Lung (tissue), 11 donors: ENCODE measurements at regions not wholly inside any gene's neighbourhood (a gene's known extent, or its start where the extent isn't known, plus 50 kb on each side); places are given as distances from the start of the nearest gene placed in this dataset.

Experiments
- ATAC-seq: fragments of 200-7000 bp; cut with Tn5 transposase; one replicate; pipeline ENCODE4 v1.9.1; 2020; ENCODE audit warnings: moderate number of reproducible peaks; ENCODE audit not compliant: insufficient read depth, low FRiP score
- DNase-seq, 3 donors: peaks; one replicate each; pipeline ENCODE4 v3.0.0-alpha.2; 2013 to 2017
- H3K27ac ChIP-seq, 2 donors: one replicate each; pipeline ENCODE4 v1.5.1; 2013; ENCODE audit warnings: mild to moderate bottlenecking in 2 of 2, moderate library complexity in 2 of 2, control low read depth in 1 of 2, inconsistent platforms in 1 of 2, low read depth in 1 of 2, low read length in 1 of 2
- H3K27me3 ChIP-seq, 3 donors: one replicate each; pipeline ENCODE4 v1.5.1; 2013; ENCODE audit warnings: low read length in 2 of 3; ENCODE audit not compliant: control insufficient read depth in 3 of 3, insufficient read depth in 3 of 3
- H3K36me3 ChIP-seq, 4 donors: one replicate each; pipeline ENCODE4 v1.5.1; 2013; ENCODE audit warnings: low read length in 4 of 4, mild to moderate bottlenecking in 1 of 4, moderate library complexity in 1 of 4; ENCODE audit not compliant: control insufficient read depth in 4 of 4, insufficient read depth in 4 of 4
- H3K4me1 ChIP-seq, 5 donors: one replicate each; pipeline ENCODE4 v1.5.1; 2013; ENCODE audit warnings: low read length in 5 of 5, mild to moderate bottlenecking in 2 of 5, moderate library complexity in 1 of 5; ENCODE audit not compliant: control insufficient read depth in 5 of 5, insufficient read depth in 5 of 5
- H3K4me3 ChIP-seq: one replicate; pipeline ENCODE4 v1.5.1; 2013; ENCODE audit warnings: mild to moderate bottlenecking, control low read depth, moderate library complexity
- H3K9ac ChIP-seq, 2 donors: one replicate each; pipeline ENCODE4 v1.5.1; 2013; ENCODE audit warnings: low read length in 2 of 2, control low read depth in 1 of 2; ENCODE audit not compliant: insufficient read depth in 1 of 2
- H3K9me3 ChIP-seq, 4 donors: one replicate each; pipeline ENCODE4 v1.5.1; 2013; ENCODE audit warnings: low read length in 3 of 4, mild to moderate bottlenecking in 1 of 4, moderate library complexity in 1 of 4; ENCODE audit not compliant: control insufficient read depth in 4 of 4, insufficient read depth in 3 of 4
- WGBS, 2 donors: extraction: QIAGEN DNeasy Blood & Tissue Kit; methylation state at CpG; one replicate each; pipeline ENCODE4 v1.1.7; 2013; 5-methylcytosine and 5-hydroxymethylcytosine counted together
- TF ChIP-seq, protein P1 (sequence below): IDR thresholded peaks from 2 replicates; pipeline ENCODE4 v1.5.1; 2012; ENCODE audit warnings: mild to moderate bottlenecking; ENCODE audit errors: control extremely low read depth, extremely low read depth
- donor health status: control.
- donor health status: control.
- donor health status: Bipolar disorder and iron deficiency.
- donor health status: healthy.
- donor health status: DM: yes; HTN: yes; CAD: no.

DNA sequence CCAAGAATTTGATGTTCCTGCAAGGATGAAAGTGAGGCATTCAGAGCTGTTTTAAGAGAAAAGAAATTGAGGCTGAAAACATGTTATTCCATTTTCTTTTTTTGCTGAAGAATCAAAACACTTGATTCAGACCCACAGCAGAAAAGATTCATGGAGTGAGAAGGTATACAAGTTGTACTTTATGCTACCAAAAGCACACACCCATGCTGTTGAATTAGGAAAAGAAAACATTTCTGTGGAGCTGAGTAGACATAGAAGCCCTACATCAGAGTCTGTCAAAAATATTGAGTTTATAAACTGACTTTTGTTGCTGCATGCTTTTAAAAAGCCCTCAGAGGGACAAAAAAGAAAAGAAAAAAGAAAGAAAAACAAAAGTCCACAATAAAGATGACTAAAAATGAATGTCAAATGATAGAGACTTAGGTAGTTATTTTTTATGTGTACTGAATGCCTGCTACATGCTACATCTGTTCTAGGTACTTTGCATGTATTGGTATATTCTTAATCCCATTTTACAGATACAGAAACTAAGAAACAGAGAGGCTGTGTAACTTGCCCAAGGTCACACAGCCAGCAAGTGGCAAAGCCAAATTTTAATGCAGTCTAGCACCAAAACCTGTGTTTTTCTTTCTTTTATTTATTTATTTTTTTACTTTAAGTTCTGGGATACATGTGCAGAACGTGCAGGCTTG lies 71.7 kb upstream of the PALS2 start:
- TF ChIP-seq, protein P1, sequence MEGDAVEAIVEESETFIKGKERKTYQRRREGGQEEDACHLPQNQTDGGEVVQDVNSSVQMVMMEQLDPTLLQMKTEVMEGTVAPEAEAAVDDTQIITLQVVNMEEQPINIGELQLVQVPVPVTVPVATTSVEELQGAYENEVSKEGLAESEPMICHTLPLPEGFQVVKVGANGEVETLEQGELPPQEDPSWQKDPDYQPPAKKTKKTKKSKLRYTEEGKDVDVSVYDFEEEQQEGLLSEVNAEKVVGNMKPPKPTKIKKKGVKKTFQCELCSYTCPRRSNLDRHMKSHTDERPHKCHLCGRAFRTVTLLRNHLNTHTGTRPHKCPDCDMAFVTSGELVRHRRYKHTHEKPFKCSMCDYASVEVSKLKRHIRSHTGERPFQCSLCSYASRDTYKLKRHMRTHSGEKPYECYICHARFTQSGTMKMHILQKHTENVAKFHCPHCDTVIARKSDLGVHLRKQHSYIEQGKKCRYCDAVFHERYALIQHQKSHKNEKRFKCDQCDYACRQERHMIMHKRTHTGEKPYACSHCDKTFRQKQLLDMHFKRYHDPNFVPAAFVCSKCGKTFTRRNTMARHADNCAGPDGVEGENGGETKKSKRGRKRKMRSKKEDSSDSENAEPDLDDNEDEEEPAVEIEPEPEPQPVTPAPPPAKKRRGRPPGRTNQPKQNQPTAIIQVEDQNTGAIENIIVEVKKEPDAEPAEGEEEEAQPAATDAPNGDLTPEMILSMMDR = no peak
- Histone ChIP-seq H3K27me3 (peaks cover 0 to 3% (median 0%) of the 10 kb centered on the region in 3 donors), H3K36me3 (no peaks in the 10 kb centered on the region), H3K4me3 (no peak overlapping the region), H3K27ac (no peak overlapping the region), H3K9me3 (no peaks in the 10 kb centered on the region), H3K9ac (no peak overlapping the region), H3K4me1 (peaks cover 0 to 6% (median 0%) of the 10 kb centered on the region in 5 donors)
- 70 to 79% methylated on average over 1 of the region's 1 CpG for WGBS, 2 donors
- DNase-seq (no peak), ATAC-seq (no peak)

DNA sequence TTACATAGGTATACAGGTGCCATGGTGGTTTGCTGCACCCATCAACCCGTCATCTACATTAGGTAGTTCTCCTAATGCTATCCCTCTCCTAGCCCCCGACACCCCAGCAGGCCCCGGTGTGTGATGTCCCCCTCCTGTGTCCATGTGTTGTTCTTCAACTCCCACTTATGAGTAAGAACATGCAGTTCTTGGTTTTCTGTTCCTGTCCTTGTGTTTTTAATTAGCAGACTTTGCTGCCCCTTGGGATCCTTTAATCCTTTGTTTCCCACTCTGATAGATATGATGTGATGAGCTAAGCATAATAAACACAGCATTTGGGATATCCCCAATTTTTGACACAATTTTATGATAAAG lies 71.1 kb upstream of the PALS2 start:
- H3K36me3 ChIP-seq = no peaks in the 10 kb centered on the region
- TF ChIP-seq, protein P1 = no peak
- no peak overlapping the region for H3K27ac ChIP-seq
- ATAC-seq (no peak), DNase-seq (no peak)
- peaks cover 0 to 6% (median 0%) of the 10 kb centered on the region in 5 donors for H3K4me1 ChIP-seq
- no peaks in the 10 kb centered on the region for H3K9me3 ChIP-seq
- no peak overlapping the region for H3K9ac ChIP-seq
- H3K27me3 ChIP-seq = peaks cover 0 to 3% (median 0%) of the 10 kb centered on the region in 3 donors
- no peak overlapping the region for H3K4me3 ChIP-seq
- 88 to 96% methylated on average over 3 of the region's 3 CpGs for WGBS, 2 donors

DNA sequence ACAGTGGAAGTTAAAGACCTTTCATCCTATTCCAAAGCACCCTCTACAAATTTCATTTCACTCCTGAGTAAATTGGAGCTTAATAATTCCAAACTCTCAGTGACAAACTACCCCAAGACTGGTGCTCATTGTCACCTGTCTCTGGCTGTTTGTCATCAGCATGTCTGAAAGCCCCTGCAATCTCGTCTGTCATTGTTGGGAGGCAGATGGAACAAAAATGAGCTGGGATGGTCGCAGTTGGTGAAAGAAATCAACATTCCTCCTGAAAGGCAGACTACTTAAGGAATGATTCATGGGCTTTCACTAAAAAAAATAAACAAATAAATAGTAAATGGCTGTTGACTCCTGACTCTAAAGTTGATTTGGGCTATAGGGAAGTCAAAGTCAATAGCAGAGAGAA lies 69.7 kb upstream of the PALS2 start:
- TF ChIP-seq, protein P1 = no peak
- Histone ChIP-seq H3K27me3 (peaks cover 0 to 3% (median 0%) of the 10 kb centered on the region in 3 donors), H3K4me3 (no peak overlapping the region), H3K9ac (no peak overlapping the region), H3K27ac (no peak overlapping the region), H3K9me3 (no peaks in the 10 kb centered on the region), H3K4me1 (peaks cover 0 to 6% (median 0%) of the 10 kb centered on the region in 5 donors), H3K36me3 (no peaks in the 10 kb centered on the region)
- DNase-seq (no peak), ATAC-seq (no peak)
- 65 to 78% methylated on average over 2 of the region's 2 CpGs for WGBS, 2 donors

DNA sequence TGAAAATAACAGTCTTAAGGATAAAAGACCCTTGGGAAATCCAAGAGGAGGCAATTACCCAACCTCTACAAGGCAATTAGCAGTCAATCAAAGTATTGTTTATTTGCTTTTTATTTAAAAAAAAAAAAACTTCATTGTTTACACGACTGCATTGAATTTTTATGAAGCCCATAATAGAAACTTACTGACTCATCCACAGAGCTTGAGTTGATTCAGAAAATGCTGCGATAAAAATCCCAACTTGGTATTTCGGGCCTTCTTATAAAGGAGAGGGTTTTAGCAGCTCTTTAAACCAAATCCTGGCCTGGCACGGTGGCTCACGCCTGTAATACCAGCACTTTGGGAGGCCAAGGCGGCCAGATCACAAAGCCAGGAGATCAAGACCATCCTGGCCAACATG lies 69.2 kb upstream of the PALS2 start:
- H3K36me3 ChIP-seq = no peaks in the 10 kb centered on the region
- H3K27me3 ChIP-seq = peaks cover 0 to 3% (median 0%) of the 10 kb centered on the region in 3 donors
- no peak for DNase-seq
- 72 to 90% methylated on average over 6 of the region's 6 CpGs for WGBS, 2 donors
- no peaks in the 10 kb centered on the region for H3K9me3 ChIP-seq
- ATAC-seq = no peak
- H3K27ac ChIP-seq = no peak overlapping the region
- TF ChIP-seq, protein P1 = no peak
- H3K9ac ChIP-seq = no peak overlapping the region
- peaks cover 0 to 6% (median 0%) of the 10 kb centered on the region in 5 donors for H3K4me1 ChIP-seq
- H3K4me3 ChIP-seq = no peak overlapping the region
